AG04449 (cell line): ENCODE measurements at regions not wholly inside any gene's neighbourhood (a gene's known extent, or its start where the extent isn't known, plus 50 kb on each side); places are given as distances from the start of the nearest gene placed in this dataset.

Experiments
- CTCF ChIA-PET: fragments of 350-600 bp; formaldehyde crosslinking; extraction: SDS; loops from one replicate; lab custom pipeline; 2021; ENCODE audit warnings: antibody characterized with exemption; lab: Yijun Ruan, JAX
- POLR2A ChIA-PET: fragments of 400-600, 350-600 bp; formaldehyde crosslinking; extraction: SDS; loops from one replicate; lab custom pipeline; 2020; ENCODE audit warnings: antibody characterized with exemption, inconsistent platforms; lab: Yijun Ruan, JAX
- DNase-seq: peaks from one replicate; pipeline ENCODE4 v3.0.0-alpha.2; 2010; ENCODE audit warnings: low read depth, low spot score
- H3K4me3 ChIP-seq: 2 replicates; pipeline ENCODE4 v1.5.1; 2011; ENCODE audit warnings: low read depth, mild to moderate bottlenecking, control low read depth, low read length
- CTCF ChIP-seq: IDR thresholded peaks from one replicate; pipeline ENCODE4 v1.5.1; 2011; ENCODE audit warnings: mild to moderate bottlenecking, moderate library complexity, low read length, control low read depth, inconsistent platforms; ENCODE audit not compliant: insufficient read depth; ENCODE audit errors: missing control alignments

- no peak for TF ChIP-seq CTCF
- ChIA-PET CTCF (no interaction called here), POLR2A (no interaction called here)
- DNase-seq = no peak
- H3K4me3 ChIP-seq = no peak overlapping the region
These were observed 157.9 kb upstream of the GLI2 start for GRCh38 chr2:120577721-120578295.

DNA sequence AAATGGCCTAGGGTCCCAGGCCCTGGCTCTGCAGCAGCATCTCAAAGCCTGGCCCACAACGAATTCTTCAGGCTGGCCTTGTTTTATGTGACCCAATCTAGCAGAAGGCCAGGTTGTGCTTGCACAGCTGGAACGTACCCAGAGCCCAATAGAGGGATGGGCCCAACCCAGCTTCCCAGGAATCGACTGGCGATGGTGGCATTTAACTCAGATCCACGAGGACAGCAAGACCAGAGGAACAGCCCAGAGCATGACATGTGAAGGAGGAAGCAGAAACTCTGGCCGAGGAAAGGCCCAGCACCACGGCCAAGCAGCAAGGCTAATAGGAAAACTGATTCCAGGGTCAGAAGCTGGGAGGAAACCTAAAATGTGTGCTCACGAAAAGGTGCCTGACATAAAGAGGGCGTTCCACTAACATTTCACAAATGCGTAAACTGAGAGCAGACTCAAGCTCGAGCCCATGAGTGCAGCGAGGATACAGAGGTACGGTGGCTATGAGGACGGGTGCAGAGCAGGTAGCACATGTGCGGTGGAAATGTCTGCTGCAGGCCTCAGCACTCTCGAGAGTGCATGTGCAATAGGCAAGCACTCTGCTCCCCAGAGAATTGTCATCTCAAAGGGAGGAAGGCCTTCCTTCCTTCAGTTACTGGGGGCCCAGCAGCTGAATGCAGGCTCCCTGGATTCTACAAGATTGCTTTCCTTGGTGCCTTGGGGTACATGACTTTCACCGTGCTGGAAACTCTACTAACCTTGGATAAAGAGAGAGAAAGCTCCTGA, 156.9 kb upstream of the GLI2 start:
- POLR2A ChIA-PET = no interaction called here
- DNase-seq = no peak
- CTCF ChIA-PET = no interaction called here
- no peak overlapping the region for H3K4me3 ChIP-seq
- no peak for TF ChIP-seq CTCF

DNA sequence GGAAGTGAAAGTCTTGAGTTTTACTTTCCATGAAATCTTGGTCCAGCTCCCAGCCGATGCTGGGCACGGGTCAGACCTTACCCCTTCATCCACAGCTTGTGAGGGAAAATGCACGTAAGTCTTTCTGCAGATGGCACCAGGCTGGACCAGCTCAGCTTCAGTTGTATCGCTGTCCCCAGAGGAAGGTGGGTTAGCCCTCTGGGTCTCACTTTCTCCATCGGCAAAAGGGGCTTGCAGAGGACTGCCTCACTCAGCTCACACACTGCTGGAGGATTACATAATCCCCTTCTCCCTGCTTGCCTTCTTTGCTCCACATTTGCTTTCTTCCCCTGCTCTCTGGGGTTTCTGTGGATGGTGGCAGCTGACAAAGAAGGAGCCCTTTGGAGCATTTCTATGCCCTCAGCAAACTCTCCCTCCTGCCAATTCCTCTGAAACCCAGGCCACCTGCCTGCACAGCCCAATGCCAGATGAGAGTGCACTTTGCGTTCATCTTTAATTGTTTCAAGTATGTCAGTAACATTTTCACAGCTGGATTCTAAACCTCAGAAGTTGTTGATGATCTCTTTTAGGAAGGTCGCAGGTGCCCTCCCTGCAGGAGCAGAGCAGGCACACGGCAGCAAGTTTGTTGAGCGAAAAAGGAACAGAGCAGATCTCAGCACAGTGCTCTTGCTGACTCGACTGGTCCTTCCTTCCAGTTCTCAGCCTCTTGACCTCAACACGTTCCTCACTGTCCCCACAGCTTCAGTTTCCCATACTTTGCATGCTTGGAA, 155.6 kb upstream of the GLI2 start:
- no peak for DNase-seq
- no peak overlapping the region for H3K4me3 ChIP-seq
- no peak for TF ChIP-seq CTCF
- ChIA-PET CTCF (no interaction called here), POLR2A (interaction anchor here (0.8 kb wide), 1 partner anchor 34 kb away, joined by 3 read pairs; no protein-coding TSS in a partner anchor)

DNA sequence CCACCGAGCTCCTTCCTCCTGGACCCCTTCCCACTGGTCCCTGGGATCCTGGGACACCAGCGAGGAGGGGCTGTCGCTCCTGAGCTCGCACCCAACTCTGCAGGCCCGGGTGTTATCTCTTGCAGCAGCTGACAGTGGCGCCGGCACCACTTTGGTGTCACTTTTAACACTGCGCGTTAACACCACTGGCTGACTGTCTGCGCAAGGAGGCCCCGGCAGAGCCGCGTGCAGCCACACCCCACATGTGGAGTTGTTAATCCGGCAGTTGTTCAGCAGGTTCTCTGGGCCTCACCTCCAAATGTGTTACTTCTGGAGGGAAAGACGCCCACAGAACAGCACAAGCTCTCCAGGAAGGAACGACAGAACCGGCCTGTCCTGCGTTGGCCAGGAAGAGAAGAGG, 155.0 kb upstream of the GLI2 start:
- no peak for TF ChIP-seq CTCF
- CTCF ChIA-PET = no interaction called here
- no peak for DNase-seq
- POLR2A ChIA-PET = interaction anchor here (0.8 kb wide), 1 partner anchor 33 kb away, joined by 3 read pairs; no protein-coding TSS in a partner anchor
- H3K4me3 ChIP-seq = no peak overlapping the region

DNA sequence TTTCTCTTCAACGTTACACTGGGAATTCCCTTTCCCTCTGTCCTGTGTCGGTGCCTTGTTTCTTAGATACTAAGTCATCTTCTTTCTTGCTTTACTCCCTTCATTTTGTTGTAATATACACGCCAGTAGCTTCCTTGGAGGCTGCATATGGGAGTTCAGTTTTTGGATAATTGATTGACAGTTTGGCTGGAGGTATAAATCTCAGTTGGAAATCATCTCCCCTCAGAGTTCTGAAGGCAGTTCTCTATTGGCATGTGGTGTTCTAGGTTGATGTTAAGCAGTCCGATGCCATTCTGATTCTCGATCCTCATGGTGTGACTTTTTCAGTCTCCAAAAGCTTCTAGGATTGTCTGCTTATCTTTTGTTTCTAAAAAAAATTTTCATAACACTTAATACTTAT, 152.5 kb upstream of the GLI2 start:
- no peak for TF ChIP-seq CTCF
- no peak for DNase-seq
- ChIA-PET CTCF (interaction anchor here (1.0 to 2.2 kb wide), 2 partner anchors 12 to 496 kb away, joined by 3 to 8 read pairs; no protein-coding TSS in a partner anchor), POLR2A (interaction anchor here (0.9 kb wide), 1 partner anchor 31 kb away, joined by 3 read pairs; no protein-coding TSS in a partner anchor)
- H3K4me3 ChIP-seq = no peak overlapping the region
